ENCODE measurements at regions not wholly inside any gene's neighbourhood (a gene's known extent, or its start where the extent isn't known, plus 50 kb on each side); places are given as distances from the start of the nearest gene placed in this dataset.

DNA sequence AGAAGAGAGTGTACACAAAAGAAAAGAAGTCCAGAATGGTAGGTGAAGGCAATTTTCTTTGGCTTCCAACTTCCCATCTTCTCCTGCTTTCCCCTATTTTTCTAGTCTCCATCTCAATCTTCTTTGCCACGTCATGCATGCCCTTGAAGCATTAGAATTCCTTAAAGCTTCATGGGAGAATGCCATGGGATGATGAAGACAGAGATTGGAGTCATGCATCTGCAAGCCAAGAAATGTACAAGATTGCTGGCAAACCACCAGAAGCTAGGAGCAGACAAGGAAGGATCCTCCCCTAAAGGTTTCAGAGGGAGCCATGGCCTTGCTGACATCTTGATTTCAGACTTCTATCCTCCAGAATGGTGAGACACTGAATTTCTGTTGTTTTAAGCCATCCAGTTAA, 305.9 kb downstream of the HRH4 start:
- Mint-ChIP-seq H3K27me3 (peaks cover 6 to 16% of the 10 kb centered on the region in 2 donors), H3K4me1 (no peaks in the 10 kb centered on the region), H3K36me3 (no peaks in the 10 kb centered on the region), H3K9me3 (peaks cover 5 to 10% (median 8%) of the 10 kb centered on the region in 5 donors), H3K27ac (no peak overlapping the region), H3K4me3 (no peak overlapping the region)
- Histone ChIP-seq H3K27ac (ENCODE audit: low read depth, low read length) (no peak overlapping the region), H3K36me3 (ENCODE audit: insufficient read depth, low read length) (no peaks in the 10 kb centered on the region), H3K4me3 (ENCODE audit: low read length) (no peak overlapping the region), H3K27me3 (ENCODE audit: insufficient read depth, low read length, poor library complexity, severe bottlenecking) (no peaks in the 10 kb centered on the region), H3K9me3 (ENCODE audit: low read length) (no peaks in the 10 kb centered on the region), H3K4me1 (ENCODE audit: insufficient read depth, low read length) (no peaks in the 10 kb centered on the region)
- POLR2A ChIA-PET: no interaction called here
- CTCF ChIA-PET: no interaction called here
- DNase-seq: no peak

GRCh38 chr18:24770311-24771024, 310.0 kb downstream of the HRH4 start:
- Histone ChIP-seq H3K4me3 (ENCODE audit: low read length) (no peak overlapping the region), H3K27ac (ENCODE audit: low read depth, low read length) (no peak overlapping the region), H3K4me1 (ENCODE audit: insufficient read depth, low read length) (no peaks in the 10 kb centered on the region), H3K9me3 (ENCODE audit: low read length) (no peaks in the 10 kb centered on the region), H3K27me3 (ENCODE audit: insufficient read depth, low read length, poor library complexity, severe bottlenecking) (no peaks in the 10 kb centered on the region), H3K36me3 (ENCODE audit: insufficient read depth, low read length) (no peaks in the 10 kb centered on the region)
- CTCF ChIA-PET: no interaction called here
- peaks cover 6 to 12% of the 10 kb centered on the region in 2 donors for H3K27me3 Mint-ChIP-seq
- POLR2A ChIA-PET: no interaction called here
- no peaks in the 10 kb centered on the region for H3K36me3 Mint-ChIP-seq
- no peak for DNase-seq
- H3K9me3 Mint-ChIP-seq: peaks cover 0 to 6% (median 1%) of the 10 kb centered on the region in 5 donors
- H3K27ac Mint-ChIP-seq: no peak overlapping the region
- no peak overlapping the region for H3K4me3 Mint-ChIP-seq
- no peaks in the 10 kb centered on the region for H3K4me1 Mint-ChIP-seq

DNA sequence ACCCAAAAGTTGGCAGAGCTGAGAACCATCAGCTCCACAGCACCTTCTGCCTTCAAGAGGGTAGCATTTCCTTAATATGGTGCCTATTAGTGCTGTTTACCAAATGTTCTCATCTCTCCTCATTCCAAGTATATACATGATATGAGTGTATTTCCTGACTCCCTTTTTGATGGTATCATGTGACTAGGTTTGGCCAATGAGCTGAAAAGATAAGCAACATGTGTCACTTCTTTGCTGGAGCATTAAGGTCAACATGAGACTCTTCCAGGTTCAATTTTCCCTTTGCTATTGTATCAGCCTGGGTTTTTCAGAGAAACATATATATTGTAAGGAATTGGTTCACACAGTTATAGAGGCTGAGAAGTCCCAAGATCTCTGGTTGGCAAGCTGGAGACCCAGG, 310.9 kb downstream of the HRH4 start:
- Histone ChIP-seq H3K36me3 (ENCODE audit: insufficient read depth, low read length) (no peaks in the 10 kb centered on the region), H3K4me3 (ENCODE audit: low read length) (no peak overlapping the region), H3K4me1 (ENCODE audit: insufficient read depth, low read length) (no peaks in the 10 kb centered on the region), H3K9me3 (ENCODE audit: low read length) (no peaks in the 10 kb centered on the region), H3K27me3 (ENCODE audit: insufficient read depth, low read length, poor library complexity, severe bottlenecking) (no peaks in the 10 kb centered on the region), H3K27ac (ENCODE audit: low read depth, low read length) (no peak overlapping the region)
- H3K4me3 Mint-ChIP-seq: no peak overlapping the region
- H3K4me1 Mint-ChIP-seq: no peaks in the 10 kb centered on the region
- no peak for DNase-seq
- POLR2A ChIA-PET: no interaction called here
- peaks cover 0 to 6% (median 1%) of the 10 kb centered on the region in 5 donors for H3K9me3 Mint-ChIP-seq
- no peak overlapping the region for H3K27ac Mint-ChIP-seq
- no peaks in the 10 kb centered on the region for H3K36me3 Mint-ChIP-seq
- CTCF ChIA-PET: no interaction called here
- peaks cover 6 to 12% of the 10 kb centered on the region in 2 donors for H3K27me3 Mint-ChIP-seq

DNA sequence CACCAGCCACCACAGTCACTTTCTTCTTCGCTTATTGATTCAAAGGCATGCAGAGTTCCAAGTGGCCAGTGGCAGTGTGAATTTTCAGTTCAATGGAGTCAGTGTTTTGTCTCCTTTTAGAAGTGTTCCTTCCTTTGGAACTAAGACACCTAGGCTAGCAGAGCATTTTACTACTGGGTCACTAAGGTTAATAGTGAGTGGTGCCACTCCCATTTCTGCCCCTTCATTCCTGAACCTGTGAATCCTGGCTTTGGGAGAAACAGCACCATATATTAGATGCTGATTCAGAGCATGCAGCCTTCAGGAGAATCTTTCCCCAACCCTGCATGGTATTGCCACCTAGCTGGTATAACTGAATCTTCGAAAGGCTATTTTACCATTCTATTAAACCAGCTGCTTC, 312.7 kb downstream of the HRH4 start:
- Histone ChIP-seq H3K27me3 (ENCODE audit: insufficient read depth, low read length, poor library complexity, severe bottlenecking) (no peaks in the 10 kb centered on the region), H3K4me1 (ENCODE audit: insufficient read depth, low read length) (no peaks in the 10 kb centered on the region), H3K36me3 (ENCODE audit: insufficient read depth, low read length) (no peaks in the 10 kb centered on the region), H3K9me3 (ENCODE audit: low read length) (no peaks in the 10 kb centered on the region), H3K4me3 (ENCODE audit: low read length) (no peak overlapping the region), H3K27ac (ENCODE audit: low read depth, low read length) (no peak overlapping the region)
- POLR2A ChIA-PET: no interaction called here
- Mint-ChIP-seq H3K27ac (no peak overlapping the region), H3K27me3 (peaks cover 4 to 12% of the 10 kb centered on the region in 2 donors), H3K4me1 (no peaks in the 10 kb centered on the region), H3K4me3 (no peak overlapping the region), H3K9me3 (peaks cover 0 to 6% (median 1%) of the 10 kb centered on the region in 5 donors), H3K36me3 (no peaks in the 10 kb centered on the region)
- CTCF ChIA-PET: no interaction called here
- DNase-seq: no peak

DNA sequence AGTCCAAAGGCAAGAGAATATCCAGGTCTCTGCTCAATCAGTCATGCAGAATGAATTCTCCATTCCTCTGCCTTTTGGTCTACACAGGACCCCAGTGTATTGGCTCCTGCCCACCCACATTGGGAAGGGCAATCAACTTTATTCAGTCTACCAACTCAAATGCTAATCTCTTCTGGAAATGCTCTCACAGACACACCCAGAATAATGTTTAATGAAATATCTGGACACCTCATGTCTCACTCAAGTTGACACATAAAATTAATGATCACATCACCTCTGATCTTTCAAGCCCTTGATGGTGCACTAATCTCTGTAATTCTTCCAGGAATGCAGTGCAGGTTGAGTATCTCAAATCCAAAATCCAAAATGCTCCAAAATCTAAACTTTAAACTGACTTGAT, 315.6 kb downstream of the HRH4 start:
- CTCF ChIA-PET: no interaction called here

GRCh38 chr18:24778810-24779418, 318.5 kb downstream of the HRH4 start:
- H3K9me3 Mint-ChIP-seq: no peaks in the 10 kb centered on the region
- H3K4me1 Mint-ChIP-seq: no peaks in the 10 kb centered on the region
- H3K27me3 Mint-ChIP-seq: peaks cover 1 to 8% of the 10 kb centered on the region in 2 donors
- CTCF ChIA-PET: no interaction called here
- H3K4me3 Mint-ChIP-seq: no peak overlapping the region
- Histone ChIP-seq H3K27ac (ENCODE audit: low read depth, low read length) (no peak overlapping the region), H3K9me3 (ENCODE audit: low read length) (no peaks in the 10 kb centered on the region), H3K27me3 (ENCODE audit: insufficient read depth, low read length, poor library complexity, severe bottlenecking) (no peaks in the 10 kb centered on the region), H3K36me3 (ENCODE audit: insufficient read depth, low read length) (no peaks in the 10 kb centered on the region), H3K4me1 (ENCODE audit: insufficient read depth, low read length) (no peaks in the 10 kb centered on the region), H3K4me3 (ENCODE audit: low read length) (no peak overlapping the region)
- no peaks in the 10 kb centered on the region for H3K36me3 Mint-ChIP-seq
- DNase-seq: no peak
- POLR2A ChIA-PET: no interaction called here
- no peak overlapping the region for H3K27ac Mint-ChIP-seq

More for the DNA sequence above, 315.6 kb downstream of the HRH4 start:
- no peaks in the 10 kb centered on the region for H3K36me3 Mint-ChIP-seq
- POLR2A ChIA-PET: no interaction called here
- no peaks in the 10 kb centered on the region for H3K36me3 ChIP-seq (ENCODE audit: insufficient read depth, low read length)
- H3K27ac Mint-ChIP-seq: no peak overlapping the region
- H3K27ac ChIP-seq (ENCODE audit: low read depth, low read length): no peak overlapping the region
- H3K9me3 ChIP-seq (ENCODE audit: low read length): no peaks in the 10 kb centered on the region
- H3K4me1 Mint-ChIP-seq: no peaks in the 10 kb centered on the region
- H3K27me3 ChIP-seq (ENCODE audit: insufficient read depth, low read length, poor library complexity, severe bottlenecking): no peaks in the 10 kb centered on the region
- H3K4me3 Mint-ChIP-seq: no peak overlapping the region
- peaks cover 0 to 1% of the 10 kb centered on the region in 2 donors for H3K27me3 Mint-ChIP-seq
- H3K4me1 ChIP-seq (ENCODE audit: insufficient read depth, low read length): no peaks in the 10 kb centered on the region
- no peak for DNase-seq
- H3K9me3 Mint-ChIP-seq: no peaks in the 10 kb centered on the region
- no peak overlapping the region for H3K4me3 ChIP-seq (ENCODE audit: low read length)

GRCh38 chr18:24782566-24782965, 322.1 kb downstream of the HRH4 start:
- Mint-ChIP-seq H3K36me3 (no peaks in the 10 kb centered on the region), H3K4me3 (no peak overlapping the region), H3K27me3 (peaks cover 4 to 12% of the 10 kb centered on the region in 2 donors), H3K9me3 (no peaks in the 10 kb centered on the region), H3K27ac (no peak overlapping the region), H3K4me1 (no peaks in the 10 kb centered on the region)
- Histone ChIP-seq H3K36me3 (ENCODE audit: insufficient read depth, low read length) (no peaks in the 10 kb centered on the region), H3K9me3 (ENCODE audit: low read length) (no peaks in the 10 kb centered on the region), H3K4me1 (ENCODE audit: insufficient read depth, low read length) (no peaks in the 10 kb centered on the region), H3K27ac (ENCODE audit: low read depth, low read length) (no peak overlapping the region), H3K27me3 (ENCODE audit: insufficient read depth, low read length, poor library complexity, severe bottlenecking) (no peaks in the 10 kb centered on the region), H3K4me3 (ENCODE audit: low read length) (no peak overlapping the region)
- ChIA-PET CTCF (no interaction called here), POLR2A (no interaction called here)
- no peak for DNase-seq

- Mint-ChIP-seq H3K27ac (no peak overlapping the region), H3K4me3 (no peak overlapping the region), H3K36me3 (peaks cover 0 to 2% (median 0%) of the 10 kb centered on the region in 3 donors), H3K27me3 (peaks cover 3 to 12% of the 10 kb centered on the region in 2 donors), H3K4me1 (no peaks in the 10 kb centered on the region), H3K9me3 (peaks cover 0 to 8% (median 2%) of the 10 kb centered on the region in 5 donors)
- H3K27ac ChIP-seq (ENCODE audit: low read depth, low read length): no peak overlapping the region
- H3K4me3 ChIP-seq (ENCODE audit: low read length): no peak overlapping the region
- ChIA-PET POLR2A (no interaction called here), CTCF (no interaction called here)
- no peaks in the 10 kb centered on the region for H3K27me3 ChIP-seq (ENCODE audit: insufficient read depth, low read length, poor library complexity, severe bottlenecking)
- no peak for DNase-seq
- H3K36me3 ChIP-seq (ENCODE audit: insufficient read depth, low read length): no peaks in the 10 kb centered on the region
- no peaks in the 10 kb centered on the region for H3K4me1 ChIP-seq (ENCODE audit: insufficient read depth, low read length)
- H3K9me3 ChIP-seq (ENCODE audit: low read length): no peaks in the 10 kb centered on the region
Measured at GRCh38 chr18:24785019-24785418, 324.6 kb downstream of the HRH4 start.

All from CD8-positive, alpha-beta memory T cell (primary cell).